GM12873 (cell line): ENCODE measurements at regions not wholly inside any gene's neighbourhood (a gene's known extent, or its start where the extent isn't known, plus 50 kb on each side); places are given as distances from the start of the nearest gene placed in this dataset.

ENCODE experiments used
- TF ChIP-seq, protein P1 (sequence below): IDR thresholded peaks from 2 replicates; pipeline ENCODE4 v1.5.1; 2012; ENCODE audit warnings: low read depth, mild to moderate bottlenecking, moderate library complexity, low read length, control low read depth; ENCODE audit not compliant: insufficient read depth; ENCODE audit errors: missing control alignments

DNA sequence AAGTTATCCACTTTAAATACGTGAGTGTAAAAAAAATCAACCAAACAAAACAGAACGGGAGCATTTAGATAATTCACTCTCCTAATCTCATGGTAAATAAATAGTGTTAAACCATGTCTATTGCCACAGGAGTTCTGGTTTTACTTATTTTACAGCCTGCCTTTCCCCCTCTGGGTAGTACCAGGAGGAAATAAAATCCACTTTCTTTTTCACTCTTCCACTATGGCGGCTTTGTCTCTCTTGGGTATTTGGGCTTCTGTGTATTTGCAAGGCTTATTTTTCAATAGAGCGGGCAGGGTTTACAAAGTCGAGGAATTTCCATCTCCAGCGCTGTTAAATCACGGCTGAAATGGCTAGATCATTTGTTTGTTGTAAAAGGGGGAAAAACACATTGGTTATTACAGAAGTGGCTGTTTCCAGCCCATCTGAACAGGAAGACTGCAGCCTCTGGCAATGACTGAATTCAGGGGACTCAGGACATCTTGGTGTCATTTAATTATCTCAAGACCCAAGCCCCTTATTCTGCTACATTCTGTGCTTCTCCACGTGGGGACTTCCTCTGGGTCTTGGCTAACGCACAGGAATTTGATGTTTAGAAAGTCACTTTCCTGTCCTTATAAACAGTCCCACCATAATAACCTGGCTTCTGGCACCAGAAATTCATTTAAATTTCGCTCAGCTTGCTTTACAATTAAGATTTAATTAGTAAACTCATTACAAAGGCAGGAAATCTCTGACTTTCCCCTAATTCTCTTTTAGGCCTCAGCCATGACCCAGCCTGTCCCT lies 323.9 kb downstream of the GATA3 start:
- TF ChIP-seq, protein P1, sequence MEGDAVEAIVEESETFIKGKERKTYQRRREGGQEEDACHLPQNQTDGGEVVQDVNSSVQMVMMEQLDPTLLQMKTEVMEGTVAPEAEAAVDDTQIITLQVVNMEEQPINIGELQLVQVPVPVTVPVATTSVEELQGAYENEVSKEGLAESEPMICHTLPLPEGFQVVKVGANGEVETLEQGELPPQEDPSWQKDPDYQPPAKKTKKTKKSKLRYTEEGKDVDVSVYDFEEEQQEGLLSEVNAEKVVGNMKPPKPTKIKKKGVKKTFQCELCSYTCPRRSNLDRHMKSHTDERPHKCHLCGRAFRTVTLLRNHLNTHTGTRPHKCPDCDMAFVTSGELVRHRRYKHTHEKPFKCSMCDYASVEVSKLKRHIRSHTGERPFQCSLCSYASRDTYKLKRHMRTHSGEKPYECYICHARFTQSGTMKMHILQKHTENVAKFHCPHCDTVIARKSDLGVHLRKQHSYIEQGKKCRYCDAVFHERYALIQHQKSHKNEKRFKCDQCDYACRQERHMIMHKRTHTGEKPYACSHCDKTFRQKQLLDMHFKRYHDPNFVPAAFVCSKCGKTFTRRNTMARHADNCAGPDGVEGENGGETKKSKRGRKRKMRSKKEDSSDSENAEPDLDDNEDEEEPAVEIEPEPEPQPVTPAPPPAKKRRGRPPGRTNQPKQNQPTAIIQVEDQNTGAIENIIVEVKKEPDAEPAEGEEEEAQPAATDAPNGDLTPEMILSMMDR = no peak

DNA sequence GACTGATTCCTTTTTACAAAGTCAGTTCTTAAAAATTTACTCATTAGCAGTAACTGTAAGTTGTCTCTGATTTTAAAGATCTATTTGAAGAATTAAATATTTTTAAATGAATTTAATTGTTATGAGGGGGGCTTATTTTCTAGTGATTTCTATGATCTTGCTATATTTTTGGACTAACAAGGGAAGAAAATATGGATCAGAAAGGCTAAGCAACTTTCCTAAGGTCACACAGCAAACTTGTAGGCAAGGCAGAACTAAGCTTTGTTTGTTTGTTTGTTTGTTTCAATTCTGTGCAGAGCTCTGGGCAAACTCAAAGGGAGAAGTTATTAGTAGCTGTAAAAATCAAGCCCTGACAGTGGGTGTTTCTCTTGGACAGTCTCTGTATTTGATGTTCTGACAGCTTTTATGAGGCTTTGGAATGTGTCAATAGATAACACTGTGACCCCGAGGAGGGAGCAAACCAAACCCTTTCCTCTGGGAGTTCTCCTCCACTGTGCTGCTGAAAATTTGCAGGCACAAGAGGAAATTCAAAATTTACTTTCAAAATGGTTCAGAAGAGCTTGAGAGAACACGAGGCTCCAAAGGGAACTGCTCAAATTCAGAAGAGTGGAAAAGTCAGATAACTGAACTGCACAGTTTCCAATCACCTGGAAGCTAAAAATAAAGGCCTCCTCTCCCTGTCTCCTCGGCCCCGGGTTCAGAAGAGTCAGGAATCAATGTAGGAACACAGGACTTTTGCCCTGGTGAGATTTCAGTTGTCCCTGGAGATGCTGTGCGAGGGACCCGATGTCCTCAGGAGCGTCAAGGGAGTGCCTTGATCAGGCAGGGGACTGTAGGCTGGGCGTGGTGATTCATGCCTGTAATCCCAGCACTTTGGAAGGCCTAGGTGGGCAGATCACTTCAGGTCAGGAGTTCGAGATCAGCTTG lies 325.7 kb downstream of the GATA3 start:
- TF ChIP-seq, protein P1 = no peak

DNA sequence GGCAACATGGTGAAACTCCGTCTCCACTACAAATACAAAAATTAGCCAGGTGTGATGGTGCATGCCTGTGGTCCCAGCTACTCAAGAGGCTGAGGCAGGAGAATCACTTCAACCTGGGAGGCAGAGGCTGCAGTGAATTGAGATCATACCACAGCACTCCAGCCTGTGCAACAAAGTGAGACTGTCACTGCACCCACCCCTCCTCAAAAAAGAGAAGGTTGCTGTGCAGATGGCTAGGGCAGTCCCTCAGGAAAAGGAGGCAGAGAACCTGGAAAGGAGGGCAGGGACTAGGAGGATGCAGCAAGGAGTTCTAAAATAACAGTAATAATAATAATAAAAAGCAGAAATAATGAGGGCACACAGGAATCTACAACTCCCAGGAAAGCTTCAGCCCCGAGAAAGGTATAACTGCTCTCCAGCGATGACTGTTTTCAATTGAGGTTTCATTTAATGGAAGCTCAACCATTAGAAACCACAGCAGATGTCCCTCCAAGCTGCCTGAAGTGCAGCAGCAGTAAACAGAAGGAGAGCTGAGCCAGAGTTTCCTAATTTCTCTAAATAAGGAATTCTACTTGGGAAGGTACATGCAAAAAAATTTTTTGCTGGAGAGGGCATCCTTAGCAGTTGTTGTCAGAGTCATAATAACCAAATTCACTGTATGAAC lies 326.5 kb downstream of the GATA3 start:
- TF ChIP-seq, protein P1 = no peak

DNA sequence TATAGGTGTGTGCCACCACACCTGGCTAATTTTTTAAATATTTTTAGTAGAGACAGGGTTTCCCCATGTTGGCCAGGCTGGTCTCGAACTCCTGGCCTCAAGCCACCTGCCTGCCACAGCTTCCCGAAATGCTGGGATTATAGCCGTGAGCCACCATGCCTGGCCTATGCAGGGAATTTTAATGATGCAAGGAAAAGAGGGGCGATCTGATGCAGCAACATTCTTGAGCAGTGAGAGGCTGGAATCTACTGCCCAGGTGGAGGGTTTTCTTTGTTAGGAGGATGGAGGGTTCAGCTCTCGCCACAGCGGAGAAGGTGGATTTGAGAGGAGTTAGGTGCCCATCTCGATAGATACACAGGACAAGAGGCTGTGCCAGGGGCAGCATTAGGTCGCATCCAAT lies 332.3 kb downstream of the GATA3 start:
- TF ChIP-seq, protein P1 = no peak

DNA sequence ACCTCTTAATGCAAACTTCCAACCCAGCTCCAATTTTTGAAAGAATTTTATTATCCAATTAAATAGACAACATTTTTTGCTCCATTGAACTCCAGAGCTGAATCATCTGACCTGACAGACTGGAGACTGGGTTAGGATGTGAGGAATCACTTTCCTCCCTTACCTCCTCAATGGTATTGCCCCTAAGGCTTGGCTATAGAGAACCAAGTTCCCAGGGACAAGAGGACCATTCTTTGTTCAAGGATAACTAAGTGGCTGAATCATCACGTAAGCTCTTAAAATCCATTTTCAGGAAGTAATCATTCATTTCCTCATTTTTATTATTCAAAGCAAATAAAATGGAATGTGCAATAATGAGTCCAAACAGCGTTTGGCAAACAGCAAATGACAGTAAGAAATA lies 335.1 kb downstream of the GATA3 start:
- TF ChIP-seq, protein P1 = no peak

DNA sequence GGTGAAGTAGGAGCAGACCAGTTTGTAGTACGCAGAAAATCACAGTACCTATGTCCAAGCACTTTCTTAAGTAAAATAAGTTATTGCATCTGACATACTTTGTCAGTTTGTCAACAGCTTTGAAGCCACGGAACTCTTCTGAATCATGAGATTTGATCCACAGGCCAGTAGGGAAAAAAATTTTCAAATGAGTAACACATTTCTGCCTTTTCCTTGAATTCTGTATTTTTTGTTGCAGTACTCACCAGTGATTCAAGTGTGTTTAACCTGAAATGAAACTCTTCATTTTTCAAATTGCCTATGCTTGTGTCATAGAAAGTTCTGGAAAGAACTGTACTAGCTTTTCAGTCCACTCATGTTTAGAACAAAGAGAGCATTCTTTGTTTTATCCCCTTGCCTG lies 337.7 kb downstream of the GATA3 start:
- TF ChIP-seq, protein P1 = no peak

DNA sequence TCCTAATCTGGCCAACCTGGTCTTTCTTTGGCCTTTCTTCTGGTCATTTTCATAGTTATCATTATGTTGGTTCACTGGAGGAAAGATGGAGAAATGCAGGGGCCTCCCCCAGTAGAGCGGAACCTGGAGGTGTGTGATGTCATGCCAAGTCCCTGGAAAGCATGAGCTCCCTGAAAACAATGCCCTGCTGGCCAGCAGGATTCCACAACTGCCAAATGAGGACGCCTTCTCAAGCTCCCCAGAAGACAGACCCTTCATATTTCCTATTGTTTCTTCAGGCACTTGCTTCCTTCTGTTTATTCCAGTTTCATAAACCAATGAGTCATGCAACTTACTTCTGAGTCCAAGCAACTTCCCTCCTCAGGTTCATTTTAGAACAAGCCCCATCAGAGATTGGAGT lies 339.0 kb downstream of the GATA3 start:
- TF ChIP-seq, protein P1 = no peak
